Esophagus squamous epithelium (tissue), 4 donors: ENCODE measurements at regions not wholly inside any gene's neighbourhood (a gene's known extent, or its start where the extent isn't known, plus 50 kb on each side); places are given as distances from the start of the nearest gene placed in this dataset.

Experiments
- CTCF ChIP-seq, 6 experiments: fragments of 450-650 bp in 4 of 6; fragments of 200-600 bp in 2 of 6; sonication (generic) in 2 of 6; IDR thresholded peaks; one replicate each; pipeline ENCODE4 v1.5.1; 2016 to 2019; ENCODE audit warnings: antibody characterized with exemption in 6 of 6, mild to moderate bottlenecking in 4 of 6, moderate library complexity in 4 of 6
- POLR2A ChIP-seq, 4 donors: fragments of 450-650 bp; IDR thresholded peaks; one replicate each; pipeline ENCODE4 v1.6.1; 2017; ENCODE audit warnings: antibody characterized with exemption in 4 of 4, mild to moderate bottlenecking in 4 of 4, moderate library complexity in 3 of 4

DNA sequence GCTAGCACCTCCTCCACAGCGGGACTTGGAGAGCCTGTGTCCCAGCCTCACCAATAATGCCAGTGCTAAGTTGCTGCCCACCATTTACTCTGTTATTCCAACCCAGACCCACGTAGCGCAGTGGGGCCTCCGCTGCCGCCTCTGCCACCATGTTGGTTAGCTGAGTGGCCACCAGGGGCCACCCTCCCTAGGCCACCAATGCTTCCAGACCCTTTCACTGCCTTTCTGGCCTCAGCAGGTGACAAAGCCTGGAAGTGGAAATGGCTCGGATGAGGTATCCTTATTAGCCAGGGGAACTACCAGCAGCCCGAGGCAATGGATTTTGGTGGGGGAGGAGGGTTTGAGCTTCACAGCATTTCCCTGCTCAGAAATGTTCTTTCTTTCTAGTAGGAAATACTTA, 110.1 kb downstream of the OSTF1 start:
- TF ChIP-seq POLR2A (IDR thresholded peaks at IDR 0.05) = no peak
- TF ChIP-seq CTCF (IDR thresholded peaks at IDR 0.05) = no peak
